ENCODE measurements at regions not wholly inside any gene's neighbourhood (a gene's known extent, or its start where the extent isn't known, plus 50 kb on each side); places are given as distances from the start of the nearest gene placed in this dataset.

DNA sequence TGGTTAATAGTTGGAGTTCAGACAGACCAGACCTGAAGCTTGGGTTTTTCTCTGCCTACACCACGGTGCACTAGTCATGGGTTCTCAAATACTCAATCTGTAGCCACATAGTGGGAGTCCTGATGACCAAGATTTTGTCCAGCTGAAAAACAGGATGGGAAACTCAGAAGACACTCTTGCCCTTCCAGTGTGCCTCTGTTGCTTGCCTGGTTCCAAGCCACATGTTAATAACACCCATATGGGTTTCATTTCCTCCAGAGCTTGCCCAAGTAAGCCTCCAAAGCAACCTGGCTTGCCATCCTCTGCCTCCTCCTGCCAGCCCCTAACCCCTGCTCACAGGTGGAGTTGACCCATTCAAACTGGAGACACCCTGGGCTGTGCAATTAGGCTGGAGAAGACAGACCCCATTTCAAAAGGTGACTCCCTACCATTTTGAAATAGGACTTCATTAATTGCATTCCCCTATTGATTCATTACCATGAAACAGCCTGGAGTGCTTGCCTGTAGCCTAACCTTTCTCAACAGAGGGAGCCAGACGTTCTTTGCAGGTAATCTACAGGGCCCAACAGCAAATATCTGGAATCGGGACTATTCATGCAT, 108.0 kb upstream of the HABP2 start:
- Histone ChIP-seq H3K79me2 (ENCODE audit: control insufficient read depth, insufficient read depth, low read length) (no peaks in the 10 kb centered on the region), H3K4me3 (ENCODE audit: low read length) (no peak overlapping the region), H2AK5ac (ENCODE audit: low read length) (no peak overlapping the region), H3K4me2 (ENCODE audit: low read length) (no peak overlapping the region), H3K23ac (ENCODE audit: low read length) (no peak overlapping the region), H2BK5ac (ENCODE audit: low read length) (no peak overlapping the region), H3K27me3 (ENCODE audit: insufficient read depth, low read length, poor library complexity) (no peaks in the 10 kb centered on the region), H3K56ac (ENCODE audit: low read length) (no peak overlapping the region), H3K79me1 (ENCODE audit: low read length) (no peaks in the 10 kb centered on the region), H3K18ac (ENCODE audit: low read length) (no peak overlapping the region), H4K8ac (ENCODE audit: low read depth, low read length) (no peak overlapping the region), H3K27ac (ENCODE audit: low read depth, low read length) (no peak overlapping the region), H3K4me1 (ENCODE audit: control insufficient read depth, low read depth, low read length) (no peaks in the 10 kb centered on the region), H2BK15ac (replicated peaks; ENCODE audit: low read depth) (no peak overlapping the region), H3K9ac (ENCODE audit: low read length) (no peak overlapping the region), H3K36me3 (ENCODE audit: control insufficient read depth, insufficient read depth, low read length) (no peaks in the 10 kb centered on the region), H2BK120ac (ENCODE audit: low read depth, low read length) (no peak overlapping the region), H3K4ac (ENCODE audit: low read depth, low read length) (no peak overlapping the region), H4K5ac (ENCODE audit: low read length) (no peak overlapping the region)
- no CpG with 5 or more reads among the region's 3 CpGs for WGBS (ENCODE audit: extremely low coverage, insufficient coverage, low lambda C conversion rate)
- DNase-seq: no peak

DNA sequence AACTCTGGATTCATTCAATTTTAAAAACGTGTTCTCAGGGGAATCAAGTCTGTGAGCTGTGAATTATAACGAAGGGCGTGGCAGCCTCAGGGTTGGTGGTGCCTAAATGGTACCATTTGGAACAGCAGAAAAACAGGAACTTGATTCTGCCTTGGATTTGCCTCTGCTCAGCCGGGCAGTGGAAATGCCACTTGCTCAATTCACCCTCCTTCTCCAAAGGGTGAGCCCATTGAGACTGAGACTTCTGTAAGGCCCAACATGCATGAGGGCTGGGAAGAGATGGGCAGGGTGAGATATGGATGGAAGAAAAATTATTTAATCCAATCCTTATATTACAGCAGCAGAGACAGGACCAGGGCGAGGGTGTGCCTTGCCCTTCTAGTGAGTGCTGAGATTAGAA, 107.1 kb upstream of the HABP2 start:
- Histone ChIP-seq H3K79me1 (ENCODE audit: low read length) (no peaks in the 10 kb centered on the region), H3K4ac (ENCODE audit: low read depth, low read length) (no peak overlapping the region), H3K23ac (ENCODE audit: low read length) (no peak overlapping the region), H3K27me3 (ENCODE audit: insufficient read depth, low read length, poor library complexity) (no peaks in the 10 kb centered on the region), H3K18ac (ENCODE audit: low read length) (no peak overlapping the region), H2BK5ac (ENCODE audit: low read length) (no peak overlapping the region), H2AK5ac (ENCODE audit: low read length) (no peak overlapping the region), H3K4me3 (ENCODE audit: low read length) (no peak overlapping the region), H2BK120ac (ENCODE audit: low read depth, low read length) (no peak overlapping the region), H3K4me2 (ENCODE audit: low read length) (no peak overlapping the region), H4K8ac (ENCODE audit: low read depth, low read length) (no peak overlapping the region), H3K36me3 (ENCODE audit: control insufficient read depth, insufficient read depth, low read length) (no peaks in the 10 kb centered on the region), H3K27ac (ENCODE audit: low read depth, low read length) (no peak overlapping the region), H2BK15ac (replicated peaks; ENCODE audit: low read depth) (no peak overlapping the region), H4K5ac (ENCODE audit: low read length) (no peak overlapping the region), H3K4me1 (ENCODE audit: control insufficient read depth, low read depth, low read length) (no peaks in the 10 kb centered on the region), H3K56ac (ENCODE audit: low read length) (no peak overlapping the region), H3K9ac (ENCODE audit: low read length) (no peak overlapping the region), H3K79me2 (ENCODE audit: control insufficient read depth, insufficient read depth, low read length) (no peaks in the 10 kb centered on the region)
- no peak for DNase-seq
- WGBS (ENCODE audit: extremely low coverage, insufficient coverage, low lambda C conversion rate): no CpG with 5 or more reads among the region's 5 CpGs

DNA sequence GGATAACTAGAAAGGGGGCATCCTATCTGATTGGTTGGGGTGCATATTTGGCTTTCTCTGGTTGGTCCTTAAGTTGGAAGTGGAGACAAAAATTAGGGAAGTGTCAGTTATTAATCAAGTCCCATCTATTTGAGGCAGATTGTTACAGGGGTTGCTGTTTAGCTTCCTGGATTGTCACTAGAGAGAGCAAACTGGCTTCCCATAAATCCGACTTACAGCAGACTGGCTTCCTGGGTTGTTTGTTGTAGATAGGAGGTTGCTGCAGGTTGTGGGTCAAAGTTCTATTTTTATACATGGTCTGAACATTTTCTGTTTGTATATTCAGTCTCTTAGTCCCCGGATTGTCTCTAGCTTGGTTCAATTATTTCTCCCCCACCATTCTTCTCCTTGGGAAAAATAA, 106.1 kb upstream of the HABP2 start:
- Histone ChIP-seq H3K4me2 (ENCODE audit: low read length) (no peak overlapping the region), H3K27ac (ENCODE audit: low read depth, low read length) (no peak overlapping the region), H3K27me3 (ENCODE audit: insufficient read depth, low read length, poor library complexity) (no peaks in the 10 kb centered on the region), H3K4ac (ENCODE audit: low read depth, low read length) (no peak overlapping the region), H4K8ac (ENCODE audit: low read depth, low read length) (no peak overlapping the region), H2BK15ac (replicated peaks; ENCODE audit: low read depth) (no peak overlapping the region), H3K18ac (ENCODE audit: low read length) (no peak overlapping the region), H3K9ac (ENCODE audit: low read length) (no peak overlapping the region), H3K79me2 (ENCODE audit: control insufficient read depth, insufficient read depth, low read length) (no peaks in the 10 kb centered on the region), H2BK120ac (ENCODE audit: low read depth, low read length) (no peak overlapping the region), H3K23ac (ENCODE audit: low read length) (no peak overlapping the region), H3K56ac (ENCODE audit: low read length) (no peak overlapping the region), H2BK5ac (ENCODE audit: low read length) (no peak overlapping the region), H3K79me1 (ENCODE audit: low read length) (no peaks in the 10 kb centered on the region), H4K5ac (ENCODE audit: low read length) (no peak overlapping the region), H3K4me3 (ENCODE audit: low read length) (no peak overlapping the region), H2AK5ac (ENCODE audit: low read length) (no peak overlapping the region), H3K36me3 (ENCODE audit: control insufficient read depth, insufficient read depth, low read length) (no peaks in the 10 kb centered on the region), H3K4me1 (ENCODE audit: control insufficient read depth, low read depth, low read length) (no peaks in the 10 kb centered on the region)
- DNase-seq: no peak
- WGBS (ENCODE audit: extremely low coverage, insufficient coverage, low lambda C conversion rate): no CpG with 5 or more reads among the region's 2 CpGs

DNA sequence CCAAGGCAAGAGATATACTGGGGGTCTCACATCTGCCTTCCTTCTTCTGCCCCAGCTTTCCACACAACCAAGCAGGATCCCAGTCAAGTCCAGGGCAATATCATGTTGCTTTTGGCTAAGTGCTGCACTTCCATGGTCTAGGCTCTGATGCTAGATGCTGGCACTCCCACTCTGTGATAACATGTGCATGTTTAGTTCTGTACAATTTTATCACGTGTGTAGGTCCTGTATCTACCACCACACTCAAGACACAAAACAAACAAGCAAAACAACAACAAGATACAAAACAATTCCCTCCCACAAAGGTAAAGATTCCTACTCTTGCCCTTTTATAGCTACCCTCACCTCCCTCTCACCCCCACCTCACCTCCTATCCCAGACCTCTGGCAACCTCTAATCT, 105.6 kb upstream of the HABP2 start:
- Histone ChIP-seq H4K5ac (ENCODE audit: low read length) (no peak overlapping the region), H3K27ac (ENCODE audit: low read depth, low read length) (no peak overlapping the region), H2BK120ac (ENCODE audit: low read depth, low read length) (no peak overlapping the region), H3K4me1 (ENCODE audit: control insufficient read depth, low read depth, low read length) (no peaks in the 10 kb centered on the region), H3K36me3 (ENCODE audit: control insufficient read depth, insufficient read depth, low read length) (no peaks in the 10 kb centered on the region), H3K4ac (ENCODE audit: low read depth, low read length) (no peak overlapping the region), H3K18ac (ENCODE audit: low read length) (no peak overlapping the region), H2BK15ac (replicated peaks; ENCODE audit: low read depth) (no peak overlapping the region), H3K56ac (ENCODE audit: low read length) (no peak overlapping the region), H3K4me3 (ENCODE audit: low read length) (no peak overlapping the region), H3K4me2 (ENCODE audit: low read length) (no peak overlapping the region), H3K9ac (ENCODE audit: low read length) (no peak overlapping the region), H2BK5ac (ENCODE audit: low read length) (no peak overlapping the region), H3K79me1 (ENCODE audit: low read length) (no peaks in the 10 kb centered on the region), H3K23ac (ENCODE audit: low read length) (no peak overlapping the region), H4K8ac (ENCODE audit: low read depth, low read length) (no peak overlapping the region), H2AK5ac (ENCODE audit: low read length) (no peak overlapping the region), H3K27me3 (ENCODE audit: insufficient read depth, low read length, poor library complexity) (no peaks in the 10 kb centered on the region), H3K79me2 (ENCODE audit: control insufficient read depth, insufficient read depth, low read length) (no peaks in the 10 kb centered on the region)
- DNase-seq: no peak
- WGBS (ENCODE audit: extremely low coverage, insufficient coverage, low lambda C conversion rate): no CpG with 5 or more reads among the region's 1 CpG

DNA sequence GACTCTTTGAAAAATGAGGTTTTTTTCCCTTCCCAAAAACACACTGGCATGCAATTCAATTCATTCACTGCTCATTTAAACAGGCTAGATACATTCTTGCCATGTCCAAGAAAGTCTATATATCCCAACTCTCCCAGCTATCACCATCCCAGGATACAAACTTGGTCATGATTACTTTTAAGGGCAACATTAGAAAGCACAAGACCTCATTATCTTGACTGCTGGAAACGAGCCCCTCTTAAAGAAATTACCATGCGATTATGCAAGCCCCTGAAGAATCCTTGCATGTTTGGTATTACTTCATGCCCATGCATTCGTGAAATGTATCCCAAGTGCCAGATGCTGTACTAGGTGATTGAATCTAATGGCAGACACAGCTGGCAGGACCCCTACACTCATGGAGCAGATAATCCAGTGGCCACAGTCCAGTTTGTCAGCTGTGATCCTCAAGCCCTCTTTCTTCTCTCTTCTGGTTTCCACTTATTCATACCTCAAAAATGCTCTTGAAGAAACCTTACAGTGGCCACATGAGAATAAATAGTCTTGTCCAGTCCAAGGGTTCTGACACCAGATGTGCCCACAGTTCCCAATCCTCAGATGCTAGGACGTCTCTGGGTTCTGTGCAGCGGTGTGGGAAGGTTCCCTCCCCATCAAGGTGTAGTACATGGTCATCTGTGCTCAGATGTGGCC, 103.7 kb upstream of the HABP2 start:
- H3K27ac ChIP-seq (ENCODE audit: low read depth, low read length): no peak overlapping the region
- no peak overlapping the region for H2BK5ac ChIP-seq (ENCODE audit: low read length)
- no peak overlapping the region for H3K9ac ChIP-seq (ENCODE audit: low read length)
- WGBS (ENCODE audit: extremely low coverage, insufficient coverage, low lambda C conversion rate): no CpG with 5 or more reads among the region's 5 CpGs
- no peak overlapping the region for H3K4ac ChIP-seq (ENCODE audit: low read depth, low read length)
- no peak overlapping the region for H3K18ac ChIP-seq (ENCODE audit: low read length)
- no peak for DNase-seq
- H3K79me1 ChIP-seq (ENCODE audit: low read length): no peaks in the 10 kb centered on the region
- H2AK5ac ChIP-seq (ENCODE audit: low read length): no peak overlapping the region
- no peak overlapping the region for H3K4me2 ChIP-seq (ENCODE audit: low read length)
- no peaks in the 10 kb centered on the region for H3K27me3 ChIP-seq (ENCODE audit: insufficient read depth, low read length, poor library complexity)
- no peaks in the 10 kb centered on the region for H3K79me2 ChIP-seq (ENCODE audit: control insufficient read depth, insufficient read depth, low read length)
- H4K8ac ChIP-seq (ENCODE audit: low read depth, low read length): no peak overlapping the region
- no peak overlapping the region for H2BK120ac ChIP-seq (ENCODE audit: low read depth, low read length)
- no peak overlapping the region for H3K23ac ChIP-seq (ENCODE audit: low read length)
- H3K36me3 ChIP-seq (ENCODE audit: control insufficient read depth, insufficient read depth, low read length): no peaks in the 10 kb centered on the region
- no peak overlapping the region for H3K56ac ChIP-seq (ENCODE audit: low read length)
- no peak overlapping the region for H2BK15ac ChIP-seq (replicated peaks; ENCODE audit: low read depth)
- no peaks in the 10 kb centered on the region for H3K4me1 ChIP-seq (ENCODE audit: control insufficient read depth, low read depth, low read length)
- H4K5ac ChIP-seq (ENCODE audit: low read length): no peak overlapping the region
- no peak overlapping the region for H3K4me3 ChIP-seq (ENCODE audit: low read length)

All from mesendoderm (in vitro differentiated cells).